ENCODE measurements at regions not wholly inside any gene's neighbourhood (a gene's known extent, or its start where the extent isn't known, plus 50 kb on each side); places are given as distances from the start of the nearest gene placed in this dataset.

- in situ Hi-C loops (cut with MboI; ENCODE audit: low sequenced_read_pairs, unreplicated experiment) = no loop called here
- TF ChIP-seq, protein P1, sequence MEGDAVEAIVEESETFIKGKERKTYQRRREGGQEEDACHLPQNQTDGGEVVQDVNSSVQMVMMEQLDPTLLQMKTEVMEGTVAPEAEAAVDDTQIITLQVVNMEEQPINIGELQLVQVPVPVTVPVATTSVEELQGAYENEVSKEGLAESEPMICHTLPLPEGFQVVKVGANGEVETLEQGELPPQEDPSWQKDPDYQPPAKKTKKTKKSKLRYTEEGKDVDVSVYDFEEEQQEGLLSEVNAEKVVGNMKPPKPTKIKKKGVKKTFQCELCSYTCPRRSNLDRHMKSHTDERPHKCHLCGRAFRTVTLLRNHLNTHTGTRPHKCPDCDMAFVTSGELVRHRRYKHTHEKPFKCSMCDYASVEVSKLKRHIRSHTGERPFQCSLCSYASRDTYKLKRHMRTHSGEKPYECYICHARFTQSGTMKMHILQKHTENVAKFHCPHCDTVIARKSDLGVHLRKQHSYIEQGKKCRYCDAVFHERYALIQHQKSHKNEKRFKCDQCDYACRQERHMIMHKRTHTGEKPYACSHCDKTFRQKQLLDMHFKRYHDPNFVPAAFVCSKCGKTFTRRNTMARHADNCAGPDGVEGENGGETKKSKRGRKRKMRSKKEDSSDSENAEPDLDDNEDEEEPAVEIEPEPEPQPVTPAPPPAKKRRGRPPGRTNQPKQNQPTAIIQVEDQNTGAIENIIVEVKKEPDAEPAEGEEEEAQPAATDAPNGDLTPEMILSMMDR (IDR thresholded peaks at IDR 0.05; ENCODE audit: borderline replicate concordance, control extremely low read depth, extremely low read depth, insufficient read depth, missing control alignments) = no peak
- no peak for DNase-seq (ENCODE audit: low spot score)
Measured at GRCh38 chr3:35426366-35426958, 212.9 kb upstream of the ARPP21 start.

DNA sequence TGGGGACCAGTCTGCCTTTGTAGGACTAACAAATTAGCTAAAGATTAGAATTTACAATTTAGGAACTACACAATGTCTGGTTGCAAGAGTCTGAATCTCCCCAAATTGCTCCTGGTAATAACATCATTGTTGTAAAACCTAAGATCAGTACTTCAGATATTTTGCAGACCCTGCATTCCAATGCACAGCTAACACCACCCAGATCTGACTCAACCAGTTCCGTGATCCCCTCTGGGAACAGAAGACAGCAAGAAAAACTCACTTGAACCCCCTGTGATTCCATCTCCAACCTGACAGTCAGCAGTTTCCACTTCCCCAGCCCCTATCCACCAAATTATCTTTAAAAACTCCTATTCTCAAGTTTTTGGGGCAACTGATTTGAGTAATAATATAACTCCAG, 201.9 kb upstream of the ARPP21 start:
- in situ Hi-C loops (cut with MboI; ENCODE audit: low sequenced_read_pairs, unreplicated experiment) = no loop called here
- DNase-seq (ENCODE audit: low spot score) = no peak
- TF ChIP-seq, protein P1 (IDR thresholded peaks at IDR 0.05; ENCODE audit: borderline replicate concordance, control extremely low read depth, extremely low read depth, insufficient read depth, missing control alignments) = no peak

- no peak for DNase-seq (ENCODE audit: low spot score)
- TF ChIP-seq, protein P1 (IDR thresholded peaks at IDR 0.05; ENCODE audit: borderline replicate concordance, control extremely low read depth, extremely low read depth, insufficient read depth, missing control alignments) = no peak
- in situ Hi-C loops (cut with MboI; ENCODE audit: low sequenced_read_pairs, unreplicated experiment) = no loop called here
Measured at GRCh38 chr3:35438101-35438500, 201.2 kb upstream of the ARPP21 start.

- TF ChIP-seq, protein P1 (IDR thresholded peaks at IDR 0.05; ENCODE audit: borderline replicate concordance, control extremely low read depth, extremely low read depth, insufficient read depth, missing control alignments) = no peak
Measured at GRCh38 chr3:35439663-35440062, 199.7 kb upstream of the ARPP21 start.

DNA sequence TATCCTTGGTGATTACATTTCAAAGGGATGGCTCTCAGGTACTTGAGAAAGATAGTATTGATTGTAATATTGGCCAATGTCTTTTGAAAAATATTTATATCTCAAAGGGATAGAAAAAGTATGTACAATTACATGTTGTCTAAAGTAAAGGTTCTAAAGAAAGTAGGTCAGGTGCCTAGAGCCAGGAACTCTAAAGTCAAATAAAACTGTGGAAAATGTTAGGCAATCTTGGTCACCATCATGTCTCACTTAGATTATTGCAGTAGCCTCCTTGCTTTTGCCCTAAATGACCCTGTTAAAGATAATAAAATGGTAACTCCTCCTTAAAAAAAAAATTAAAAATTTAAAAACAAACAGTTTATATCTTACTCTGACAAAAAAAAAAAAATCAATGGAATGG, 198.5 kb upstream of the ARPP21 start:
- DNase-seq (ENCODE audit: low spot score) = no peak
- in situ Hi-C loops (cut with MboI; ENCODE audit: low sequenced_read_pairs, unreplicated experiment) = no loop called here
- TF ChIP-seq, protein P1 (IDR thresholded peaks at IDR 0.05; ENCODE audit: borderline replicate concordance, control extremely low read depth, extremely low read depth, insufficient read depth, missing control alignments) = no peak

More at GRCh38 chr3:35439663-35440062, 199.7 kb upstream of the ARPP21 start:
- in situ Hi-C loops (cut with MboI; ENCODE audit: low sequenced_read_pairs, unreplicated experiment) = no loop called here
- DNase-seq (ENCODE audit: low spot score) = no peak

DNA sequence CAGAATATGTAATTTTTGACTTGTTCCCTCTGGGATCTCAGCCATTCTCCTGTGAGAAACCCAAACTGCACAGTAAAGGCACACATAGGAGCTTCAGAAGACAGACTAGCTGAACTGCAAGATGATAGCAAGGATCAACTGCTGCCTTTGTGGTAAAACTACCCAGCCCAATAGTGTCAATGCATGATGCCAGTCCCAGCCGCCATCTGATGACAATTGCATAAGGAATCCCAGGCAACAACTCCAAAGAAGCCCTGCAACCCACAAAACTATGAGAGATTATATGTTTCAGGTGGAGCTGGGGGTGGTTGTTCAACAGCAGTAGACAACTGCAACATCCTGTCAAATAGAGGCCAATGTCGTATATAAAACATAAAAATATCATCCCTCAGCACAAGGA, 192.4 kb upstream of the ARPP21 start:
- DNase-seq (ENCODE audit: low spot score) = no peak
- in situ Hi-C loops (cut with MboI; ENCODE audit: low sequenced_read_pairs, unreplicated experiment) = no loop called here
- TF ChIP-seq, protein P1 (IDR thresholded peaks at IDR 0.05; ENCODE audit: borderline replicate concordance, control extremely low read depth, extremely low read depth, insufficient read depth, missing control alignments) = no peak
